H9 (cell line): ENCODE measurements at regions not wholly inside any gene's neighbourhood (a gene's known extent, or its start where the extent isn't known, plus 50 kb on each side); places are given as distances from the start of the nearest gene placed in this dataset.

ENCODE experiments used
- DNase-seq: peaks from one replicate; pipeline ENCODE4 v3.0.0-alpha.2; 2017
- H2AFZ ChIP-seq: one replicate; pipeline ENCODE4 v1.6.1; 2013; ENCODE audit warnings: mild to moderate bottlenecking, low read length, control low read depth, moderate library complexity
- H2AK5ac ChIP-seq: 2 replicates; pipeline ENCODE4 v1.6.1; 2013; ENCODE audit warnings: low read length, control low read depth, mixed read lengths; ENCODE audit not compliant: insufficient read length
- H2BK120ac ChIP-seq: one replicate; pipeline ENCODE4 v1.6.1; 2013; ENCODE audit warnings: low read depth, mild to moderate bottlenecking, low read length, control low read depth, inconsistent platforms; ENCODE audit not compliant: poor library complexity, severe bottlenecking
- H2BK12ac ChIP-seq: 2 replicates; pipeline ENCODE4 v1.6.1; 2013; ENCODE audit warnings: low read length, control low read depth, mixed read lengths, low read depth; ENCODE audit not compliant: insufficient read length
- H2BK15ac ChIP-seq: 2 replicates; pipeline ENCODE4 v1.6.1; 2013; ENCODE audit warnings: low read depth, low read length, control low read depth
- H2BK20ac ChIP-seq: one replicate; pipeline ENCODE4 v1.6.1; 2013; ENCODE audit warnings: low read depth, mild to moderate bottlenecking, low read length, control low read depth, inconsistent platforms; ENCODE audit not compliant: poor library complexity, severe bottlenecking
- H2BK5ac ChIP-seq: 2 replicates; pipeline ENCODE4 v1.6.1; 2013; ENCODE audit warnings: low read length, control low read depth, mixed read lengths; ENCODE audit not compliant: insufficient read length
- H3K14ac ChIP-seq: 2 replicates; pipeline ENCODE4 v1.6.1; 2013; ENCODE audit warnings: low read length, control low read depth; ENCODE audit not compliant: insufficient read depth
- H3K18ac ChIP-seq: 2 replicates; pipeline ENCODE4 v1.6.1; 2013; ENCODE audit warnings: low read depth, mild to moderate bottlenecking, mixed read lengths, low read length, control low read depth; ENCODE audit not compliant: insufficient read length
- H3K23ac ChIP-seq: 2 replicates; pipeline ENCODE4 v1.6.1; 2013; ENCODE audit warnings: low read length, control low read depth, mixed read lengths, low read depth; ENCODE audit not compliant: insufficient read length
- H3K23me2 ChIP-seq: 2 replicates; pipeline ENCODE4 v1.6.1; 2013; ENCODE audit warnings: low read depth, mild to moderate bottlenecking, mixed read lengths, low read length, control low read depth; ENCODE audit not compliant: insufficient read length, poor library complexity, severe bottlenecking
- H3K27ac ChIP-seq: 2 replicates; pipeline ENCODE4 v1.5.1; 2013; ENCODE audit warnings: low read length, control low read depth, mixed read lengths, low read depth; ENCODE audit not compliant: insufficient read length
- H3K27me3 ChIP-seq: 2 replicates; pipeline ENCODE4 v1.6.1; 2013; ENCODE audit warnings: low read length, control low read depth, inconsistent platforms; ENCODE audit not compliant: insufficient read depth
- H3K4ac ChIP-seq: 2 replicates; pipeline ENCODE4 v1.6.1; 2013; ENCODE audit warnings: low read depth, mild to moderate bottlenecking, control low read depth, inconsistent platforms, low read length, moderate library complexity
- H3K4me1 ChIP-seq: 2 replicates; pipeline ENCODE4 v1.6.1; 2013; ENCODE audit warnings: low read length, control low read depth, inconsistent platforms; ENCODE audit not compliant: insufficient read depth
- H3K4me2 ChIP-seq: 2 replicates; pipeline ENCODE4 v1.6.1; 2013; ENCODE audit warnings: low read length, control low read depth, mixed read lengths; ENCODE audit not compliant: insufficient read length, insufficient read depth
- H3K56ac ChIP-seq: 2 replicates; pipeline ENCODE4 v1.6.1; 2013; ENCODE audit warnings: low read depth, mild to moderate bottlenecking, mixed read lengths, low read length, control low read depth; ENCODE audit not compliant: insufficient read length
- H3K79me1 ChIP-seq: 2 replicates; pipeline ENCODE4 v1.6.1; 2013; ENCODE audit warnings: low read depth, mild to moderate bottlenecking, moderate library complexity, low read length, control low read depth, inconsistent platforms; ENCODE audit not compliant: insufficient read depth, poor library complexity, severe bottlenecking
- H3K79me2 ChIP-seq: 2 replicates; pipeline ENCODE4 v1.6.1; 2013; ENCODE audit warnings: low read length, control low read depth, inconsistent platforms; ENCODE audit not compliant: insufficient read depth
- H3K9ac ChIP-seq: 2 replicates; pipeline ENCODE4 v1.6.1; 2013; ENCODE audit warnings: low read length, control low read depth, mixed read lengths; ENCODE audit not compliant: insufficient read length; ENCODE audit errors: extremely low read depth
- H3K9me3 ChIP-seq: one replicate; pipeline ENCODE4 v1.6.1; 2013; ENCODE audit warnings: low read depth, low read length, inconsistent platforms; ENCODE audit not compliant: control insufficient read depth
- H3T11ph ChIP-seq: one replicate; pipeline ENCODE4 v1.6.1; 2013; ENCODE audit warnings: mild to moderate bottlenecking, low read length, control low read depth, inconsistent platforms
- H4K20me1 ChIP-seq: one replicate; pipeline ENCODE4 v1.6.1; 2013; ENCODE audit not compliant: control insufficient read depth, insufficient read length, insufficient read depth
- H4K5ac ChIP-seq: 2 replicates; pipeline ENCODE4 v1.6.1; 2013; ENCODE audit warnings: low read depth, mild to moderate bottlenecking, mixed read lengths, low read length, control low read depth; ENCODE audit not compliant: insufficient read length
- H4K8ac ChIP-seq: replicated peaks from 2 replicates; pipeline ENCODE4 v1.6.1; 2013; ENCODE audit warnings: low read length, control low read depth, mixed read lengths, low read depth; ENCODE audit not compliant: insufficient read length
- H4K91ac ChIP-seq: 2 replicates; pipeline ENCODE4 v1.6.1; 2013; ENCODE audit warnings: low read depth, mild to moderate bottlenecking, moderate library complexity, mixed read lengths, low read length, control low read depth; ENCODE audit not compliant: insufficient read length
- H3K27ac Mint-ChIP-seq, 3 experiments: 2 replicates in 2 of 3; 3 replicates in 1 of 3; pipeline ENCODE4 v1.8.0; 2020 to 2021; ENCODE audit warnings: mixed read lengths in 3 of 3, mild to moderate bottlenecking in 1 of 3, moderate library complexity in 1 of 3
- H3K27me3 Mint-ChIP-seq: 2 replicates; pipeline ENCODE4 v1.8.0; 2021; ENCODE audit warnings: low read depth, mild to moderate bottlenecking, moderate library complexity, mixed read lengths
- H3K36me3 Mint-ChIP-seq, 3 experiments: 2 replicates in 2 of 3; 3 replicates in 1 of 3; pipeline ENCODE4 v1.8.0; 2020 to 2021; ENCODE audit warnings: low read depth in 3 of 3, mixed read lengths in 3 of 3; ENCODE audit not compliant: insufficient read depth in 1 of 3
- H3K4me1 Mint-ChIP-seq, 2 experiments: 2 replicates each; pipeline ENCODE4 v1.8.0; 2020; ENCODE audit warnings: mixed read lengths in 2 of 2
- H3K4me3 Mint-ChIP-seq, 2 experiments: 2 replicates in 1 of 2; 3 replicates in 1 of 2; pipeline ENCODE4 v1.8.0; 2020 to 2021; ENCODE audit warnings: mild to moderate bottlenecking in 2 of 2, mixed read lengths in 2 of 2, moderate library complexity in 1 of 2
- H3K9me3 Mint-ChIP-seq, 2 experiments: 2 replicates in 1 of 2; 3 replicates in 1 of 2; pipeline ENCODE4 v1.8.0; 2020; ENCODE audit warnings: mild to moderate bottlenecking in 2 of 2, mixed read lengths in 2 of 2, moderate library complexity in 1 of 2
- WGBS: extraction: QIAGEN DNeasy Blood & Tissue Kit; methylation state at CpG from one replicate; pipeline ENCODE4 v1.1.7; 2013; ENCODE audit warnings: missing lambda C conversion rate, low lambda C conversion rate, mixed read lengths; ENCODE audit not compliant: insufficient read length; ENCODE audit errors: extremely low coverage; 5-methylcytosine and 5-hydroxymethylcytosine counted together
- TF ChIP-seq, protein P1 (sequence below): fragments of 200-600 bp; sonication (generic); conservative IDR thresholded peaks from 3 replicates; pipeline ENCODE4 v1.8.0; 2021; ENCODE audit warnings: antibody characterized with exemption, mild to moderate bottlenecking

DNA sequence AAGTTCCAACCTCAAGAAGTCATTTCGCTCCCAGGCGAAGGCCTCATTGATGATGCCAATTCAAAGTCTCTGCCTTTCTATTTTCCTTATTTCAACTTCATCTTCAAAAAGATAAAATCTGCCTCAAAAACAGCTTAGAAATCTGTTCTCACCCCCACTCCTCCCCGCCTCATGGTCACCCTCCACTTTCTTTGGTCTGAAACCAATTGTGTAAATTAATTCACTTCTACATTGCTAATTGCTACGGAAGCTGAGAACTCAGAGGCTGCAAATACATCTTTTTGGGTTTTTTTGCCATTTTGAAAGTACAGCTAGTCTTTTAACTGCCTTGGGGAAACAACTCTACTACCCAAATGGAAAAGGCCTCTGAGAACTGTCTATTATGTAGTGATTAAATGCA, 350.0 kb upstream of the SLC24A2 start:
- Histone ChIP-seq H4K20me1 (no peaks in the 10 kb centered on the region), H2BK20ac (no peak overlapping the region), H3K4me1 (no peaks in the 10 kb centered on the region), H3K23me2 (no peaks in the 10 kb centered on the region), H3K27ac (no peak overlapping the region), H3K9ac (no peak overlapping the region), H4K5ac (no peak overlapping the region), H2BK12ac (no peak overlapping the region), H3K4ac (no peak overlapping the region), H3K79me2 (no peaks in the 10 kb centered on the region), H3K79me1 (no peaks in the 10 kb centered on the region), H2AFZ (no peak overlapping the region), H3K9me3 (no peaks in the 10 kb centered on the region), H3T11ph (no peak overlapping the region), H3K4me2 (no peak overlapping the region), H3K14ac (no peak overlapping the region), H3K18ac (no peak overlapping the region), H2BK120ac (no peak overlapping the region), H2BK15ac (no peak overlapping the region), H2BK5ac (no peak overlapping the region), H3K27me3 (no peaks in the 10 kb centered on the region), H2AK5ac (no peak overlapping the region), H3K56ac (no peak overlapping the region), H4K8ac (no peak overlapping the region), H3K23ac (no peak overlapping the region), H4K91ac (no peak overlapping the region)
- Mint-ChIP-seq H3K4me3 (no peak overlapping the region), H3K4me1 (peaks cover 8 to 11% of the 10 kb centered on the region in 2 experiments), H3K36me3 (no peaks in the 10 kb centered on the region), H3K27me3 (no peaks in the 10 kb centered on the region), H3K9me3 (no peaks in the 10 kb centered on the region), H3K27ac (no peak overlapping the region)
- TF ChIP-seq, protein P1, sequence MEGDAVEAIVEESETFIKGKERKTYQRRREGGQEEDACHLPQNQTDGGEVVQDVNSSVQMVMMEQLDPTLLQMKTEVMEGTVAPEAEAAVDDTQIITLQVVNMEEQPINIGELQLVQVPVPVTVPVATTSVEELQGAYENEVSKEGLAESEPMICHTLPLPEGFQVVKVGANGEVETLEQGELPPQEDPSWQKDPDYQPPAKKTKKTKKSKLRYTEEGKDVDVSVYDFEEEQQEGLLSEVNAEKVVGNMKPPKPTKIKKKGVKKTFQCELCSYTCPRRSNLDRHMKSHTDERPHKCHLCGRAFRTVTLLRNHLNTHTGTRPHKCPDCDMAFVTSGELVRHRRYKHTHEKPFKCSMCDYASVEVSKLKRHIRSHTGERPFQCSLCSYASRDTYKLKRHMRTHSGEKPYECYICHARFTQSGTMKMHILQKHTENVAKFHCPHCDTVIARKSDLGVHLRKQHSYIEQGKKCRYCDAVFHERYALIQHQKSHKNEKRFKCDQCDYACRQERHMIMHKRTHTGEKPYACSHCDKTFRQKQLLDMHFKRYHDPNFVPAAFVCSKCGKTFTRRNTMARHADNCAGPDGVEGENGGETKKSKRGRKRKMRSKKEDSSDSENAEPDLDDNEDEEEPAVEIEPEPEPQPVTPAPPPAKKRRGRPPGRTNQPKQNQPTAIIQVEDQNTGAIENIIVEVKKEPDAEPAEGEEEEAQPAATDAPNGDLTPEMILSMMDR, result no peak
- no peak for DNase-seq
- no CpG with 5 or more reads among the region's 4 CpGs for WGBS
